Fibroblast of villous mesenchyme (primary cell): ENCODE measurements at regions not wholly inside any gene's neighbourhood (a gene's known extent, or its start where the extent isn't known, plus 50 kb on each side); places are given as distances from the start of the nearest gene placed in this dataset.

Experiments
- DNase-seq: peaks from one replicate; pipeline ENCODE4 v3.0.0-alpha.2; 2010; ENCODE audit warnings: low read depth
- H3K4me3 ChIP-seq: 2 replicates; pipeline ENCODE4 v1.5.1; 2011; ENCODE audit warnings: low read depth, mild to moderate bottlenecking, low read length
- CTCF ChIP-seq: IDR thresholded peaks from 2 replicates; pipeline ENCODE4 v1.5.1; 2012; ENCODE audit warnings: low read depth, mild to moderate bottlenecking, low read length; ENCODE audit not compliant: insufficient read depth

GRCh38 chr4:67126570-67126969, 418.7 kb downstream of the CENPC start:
- no peak overlapping the region for H3K4me3 ChIP-seq
- DNase-seq = no peak
- no peak for TF ChIP-seq CTCF

- DNase-seq = no peak
- TF ChIP-seq CTCF = no peak
- H3K4me3 ChIP-seq = no peak overlapping the region
Measured at GRCh38 chr4:67125636-67126514, 419.4 kb downstream of the CENPC start.

- H3K4me3 ChIP-seq = no peak overlapping the region
- TF ChIP-seq CTCF = no peak
- no peak for DNase-seq
Measured at GRCh38 chr4:67124716-67125115, 420.6 kb downstream of the CENPC start.

- no peak for DNase-seq
- peak; percentile 4 for TF ChIP-seq CTCF
- no peak overlapping the region for H3K4me3 ChIP-seq
Measured at GRCh38 chr4:67122029-67122428, 423.3 kb downstream of the CENPC start.

- no peak for TF ChIP-seq CTCF
- DNase-seq = no peak
- H3K4me3 ChIP-seq = no peak overlapping the region
Measured at GRCh38 chr4:67120369-67120768, 424.9 kb downstream of the CENPC start.

GRCh38 chr4:67109276-67109675, 436.0 kb downstream of the CENPC start:
- no peak for TF ChIP-seq CTCF
- H3K4me3 ChIP-seq = no peak overlapping the region
- no peak for DNase-seq

- no peak for TF ChIP-seq CTCF
- DNase-seq = no peak
- no peak overlapping the region for H3K4me3 ChIP-seq
Measured at GRCh38 chr4:67106861-67107460, 438.3 kb downstream of the CENPC start.
